ENCODE measurements at regions not wholly inside any gene's neighbourhood (a gene's known extent, or its start where the extent isn't known, plus 50 kb on each side); places are given as distances from the start of the nearest gene placed in this dataset.

DNA sequence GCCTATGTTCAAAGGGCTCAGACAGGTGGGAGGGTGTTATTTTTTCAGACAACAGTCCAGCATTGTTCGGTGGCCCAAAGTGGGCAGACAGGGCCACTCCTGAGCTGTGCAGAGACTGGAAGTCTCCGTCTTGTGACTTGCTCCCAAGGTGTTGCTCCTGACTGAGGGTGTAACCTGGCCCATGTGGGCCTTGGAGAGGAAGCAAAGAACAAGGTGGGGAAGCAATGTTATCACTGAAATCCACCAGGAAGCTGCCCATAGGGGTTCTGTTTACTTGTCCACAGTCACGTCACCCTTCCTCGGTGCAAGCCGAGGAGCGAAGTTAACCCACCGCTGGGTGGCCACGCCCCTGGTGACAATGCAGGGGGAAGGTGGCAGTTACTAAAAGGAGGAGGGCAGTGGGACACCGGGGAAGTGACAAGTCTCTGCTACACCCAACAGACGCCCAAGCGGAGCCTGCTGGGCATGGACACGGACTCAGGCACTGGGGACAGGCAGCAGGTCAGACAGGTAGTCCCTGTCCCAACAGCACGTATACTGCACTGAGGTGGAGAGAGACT, 311.6 kb upstream of the MKI67 start:
- no peak for DNase-seq (ENCODE audit: extremely low read depth, insufficient read length)
- H3K4me3 ChIP-seq (replicated peaks; ENCODE audit: low read depth, low read length), result no peak overlapping the region
- no peaks in the 10 kb centered on the region for H3K36me3 ChIP-seq (ENCODE audit: control insufficient read depth, insufficient read depth, low read length)
- no peaks in the 10 kb centered on the region for H3K27me3 ChIP-seq (replicated peaks; ENCODE audit: control insufficient read depth, insufficient read depth, low read length)
- no peak for TF ChIP-seq CTCF (IDR thresholded peaks at IDR 0.05; ENCODE audit: insufficient read depth, low read length, poor library complexity, severe bottlenecking)

GRCh38 chr10:128438417-128439063, 312.3 kb upstream of the MKI67 start:
- Histone ChIP-seq H3K27me3 (replicated peaks; ENCODE audit: control insufficient read depth, insufficient read depth, low read length) (no peaks in the 10 kb centered on the region), H3K36me3 (ENCODE audit: control insufficient read depth, insufficient read depth, low read length) (no peaks in the 10 kb centered on the region), H3K4me3 (replicated peaks; ENCODE audit: low read depth, low read length) (no peak overlapping the region)
- DNase-seq (ENCODE audit: extremely low read depth, insufficient read length), result no peak
- TF ChIP-seq CTCF (IDR thresholded peaks at IDR 0.05; ENCODE audit: insufficient read depth, low read length, poor library complexity, severe bottlenecking), result no peak

- Histone ChIP-seq H3K4me3 (replicated peaks; ENCODE audit: low read depth, low read length) (no peak overlapping the region), H3K36me3 (ENCODE audit: control insufficient read depth, insufficient read depth, low read length) (no peaks in the 10 kb centered on the region), H3K27me3 (replicated peaks; ENCODE audit: control insufficient read depth, insufficient read depth, low read length) (no peaks in the 10 kb centered on the region)
- TF ChIP-seq CTCF (IDR thresholded peaks at IDR 0.05; ENCODE audit: insufficient read depth, low read length, poor library complexity, severe bottlenecking), result no peak
- DNase-seq (ENCODE audit: extremely low read depth, insufficient read length), result no peak
These were observed 314.4 kb upstream of the MKI67 start for GRCh38 chr10:128440513-128441160.

DNA sequence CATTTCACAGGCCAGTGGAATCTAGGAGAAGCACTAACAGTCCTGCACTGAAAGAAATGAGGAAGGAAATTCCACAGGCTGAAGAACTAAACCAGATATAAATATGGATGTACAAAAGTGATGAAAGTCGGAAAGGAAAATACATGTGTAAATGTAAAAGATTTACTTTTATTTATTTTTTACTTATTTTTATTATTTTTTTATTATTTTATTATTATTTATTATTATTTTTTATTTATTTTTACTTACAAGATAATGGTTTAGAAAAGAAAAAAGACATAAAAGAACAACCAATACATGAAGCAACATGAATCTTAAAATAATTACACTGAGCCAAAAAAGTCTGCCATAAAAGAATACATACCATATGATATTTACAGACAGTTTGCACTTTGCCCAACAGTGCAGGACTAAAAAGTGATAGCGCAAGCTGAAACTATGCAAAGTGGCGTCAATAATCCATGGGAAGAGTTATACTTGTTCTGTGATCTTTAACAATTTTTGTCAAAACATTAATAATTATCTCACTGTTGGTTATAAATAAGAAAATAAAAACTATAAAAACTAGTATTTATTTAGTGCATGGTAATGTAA, 317.8 kb upstream of the MKI67 start:
- TF ChIP-seq CTCF (IDR thresholded peaks at IDR 0.05; ENCODE audit: insufficient read depth, low read length, poor library complexity, severe bottlenecking), result no peak
- no peak for DNase-seq (ENCODE audit: extremely low read depth, insufficient read length)
- Histone ChIP-seq H3K27me3 (replicated peaks; ENCODE audit: control insufficient read depth, insufficient read depth, low read length) (no peaks in the 10 kb centered on the region), H3K36me3 (ENCODE audit: control insufficient read depth, insufficient read depth, low read length) (no peaks in the 10 kb centered on the region), H3K4me3 (replicated peaks; ENCODE audit: low read depth, low read length) (no peak overlapping the region)

DNA sequence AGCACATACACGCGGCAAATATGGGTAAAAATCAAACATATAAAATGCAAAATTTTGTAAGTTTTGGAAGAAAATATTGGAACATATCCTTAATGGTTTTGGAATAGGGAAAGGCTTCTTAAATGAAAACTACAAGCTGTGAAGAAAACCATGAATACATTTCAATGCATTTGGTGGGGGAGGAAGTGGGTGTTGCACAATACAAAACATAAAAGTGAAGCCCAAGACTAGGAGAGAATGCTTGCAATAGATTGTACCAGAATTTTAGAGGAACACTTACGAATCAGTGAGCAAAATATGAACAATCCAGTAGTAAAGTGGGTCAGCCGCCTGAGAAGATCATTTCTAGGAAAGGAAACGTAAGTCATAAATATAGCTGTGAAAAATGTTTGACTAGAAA, 322.6 kb upstream of the MKI67 start:
- Histone ChIP-seq H3K4me3 (replicated peaks; ENCODE audit: low read depth, low read length) (no peak overlapping the region), H3K27me3 (replicated peaks; ENCODE audit: control insufficient read depth, insufficient read depth, low read length) (no peaks in the 10 kb centered on the region), H3K36me3 (ENCODE audit: control insufficient read depth, insufficient read depth, low read length) (no peaks in the 10 kb centered on the region)
- TF ChIP-seq CTCF (IDR thresholded peaks at IDR 0.05; ENCODE audit: insufficient read depth, low read length, poor library complexity, severe bottlenecking), result no peak
- no peak for DNase-seq (ENCODE audit: extremely low read depth, insufficient read length)

All from GM06990 (cell line).